ENCODE measurements at regions not wholly inside any gene's neighbourhood (a gene's known extent, or its start where the extent isn't known, plus 50 kb on each side); places are given as distances from the start of the nearest gene placed in this dataset.
A peak's percentile ranks its signal among the peaks of the same experiment; 100 is the strongest.
"Not testable (repeated sequence)": the region's sequence is repeated elsewhere in the genome, so short reads cannot be mapped to it uniquely, and the experiment has no call there.

DNA sequence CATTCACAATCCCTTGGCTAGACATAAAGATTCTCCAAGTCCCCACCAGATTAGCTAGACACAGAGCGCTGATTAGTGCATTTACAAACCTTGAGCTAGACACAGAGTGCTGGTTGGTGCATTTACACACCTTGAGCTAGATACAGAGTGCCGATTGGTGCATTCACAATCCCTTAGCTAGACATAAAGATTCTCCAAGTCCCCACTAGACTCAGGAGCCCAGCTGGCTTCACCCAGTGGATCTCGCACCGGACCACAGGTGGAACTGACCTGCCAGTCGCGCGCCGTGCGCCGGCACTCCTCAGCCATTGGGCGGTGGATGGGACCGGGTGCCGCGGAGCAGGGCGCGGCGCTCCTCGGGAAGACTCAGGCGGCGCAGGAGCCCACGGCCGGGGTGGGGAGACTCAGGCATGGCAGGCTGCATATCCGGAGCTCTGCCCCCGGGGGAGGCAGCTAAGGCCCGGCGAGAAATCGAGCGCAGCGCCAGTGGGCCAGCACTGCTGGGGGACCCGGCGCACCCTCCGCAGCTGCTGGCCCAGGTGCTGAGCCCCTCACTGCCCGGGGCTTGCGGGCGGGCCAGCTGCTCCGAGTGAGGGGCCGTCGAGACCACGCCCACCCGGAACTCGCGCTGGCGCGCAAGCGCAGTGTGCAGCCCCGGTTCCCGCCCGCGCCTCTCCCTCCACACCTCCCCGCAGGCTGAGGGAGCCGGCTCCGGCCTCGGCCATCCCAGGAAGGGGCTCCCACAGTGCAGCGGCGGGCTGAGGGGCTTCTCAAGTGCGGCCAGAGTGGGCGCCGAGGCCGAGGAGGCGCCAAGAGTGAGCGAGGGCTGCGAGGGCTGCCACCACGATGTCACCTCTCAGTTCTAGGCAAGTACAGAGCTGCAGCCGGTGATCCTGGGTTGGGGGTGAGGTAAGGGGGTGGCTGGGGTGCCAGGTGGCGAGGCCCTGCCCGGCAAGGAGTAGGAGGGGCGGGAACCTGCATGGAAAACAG is 773.7 kb upstream of the CITED2 start (continued):
- TF ChIP-seq, protein P1, sequence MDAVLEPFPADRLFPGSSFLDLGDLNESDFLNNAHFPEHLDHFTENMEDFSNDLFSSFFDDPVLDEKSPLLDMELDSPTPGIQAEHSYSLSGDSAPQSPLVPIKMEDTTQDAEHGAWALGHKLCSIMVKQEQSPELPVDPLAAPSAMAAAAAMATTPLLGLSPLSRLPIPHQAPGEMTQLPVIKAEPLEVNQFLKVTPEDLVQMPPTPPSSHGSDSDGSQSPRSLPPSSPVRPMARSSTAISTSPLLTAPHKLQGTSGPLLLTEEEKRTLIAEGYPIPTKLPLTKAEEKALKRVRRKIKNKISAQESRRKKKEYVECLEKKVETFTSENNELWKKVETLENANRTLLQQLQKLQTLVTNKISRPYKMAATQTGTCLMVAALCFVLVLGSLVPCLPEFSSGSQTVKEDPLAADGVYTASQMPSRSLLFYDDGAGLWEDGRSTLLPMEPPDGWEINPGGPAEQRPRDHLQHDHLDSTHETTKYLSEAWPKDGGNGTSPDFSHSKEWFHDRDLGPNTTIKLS (IDR thresholded peaks at IDR 0.05; ENCODE audit: borderline replicate concordance, low read depth), result 0 out of 2 replicates have a peak, but pooled peaks have one; percentile 43
- TF ChIP-seq YY1 (IDR thresholded peaks at IDR 0.05; ENCODE audit: borderline replicate concordance in 1 of 3, control insufficient read depth in 1 of 3, extremely low read depth in 1 of 3, insufficient read depth in 3 of 3, insufficient read length in 1 of 3, insufficient replicate concordance in 2 of 3, low read depth in 1 of 3, low read length in 2 of 3) (peak in 1 of 3 experiments; percentile 6), ZNF766 (CRISPR knock-in tag; conservative IDR thresholded peaks at IDR 0.05) (peak; percentile 35; the same call in 1 of the 2 replicates), POLR2G (IDR thresholded peaks at IDR 0.05; ENCODE audit: low read depth, low read length) (peak; percentile 90), HDAC1 (IDR thresholded peaks at IDR 0.05) (peak in 1 of 2 experiments; percentile 93; a peak in 2 of 4 replicates), TAF7 (tag; IDR thresholded peaks at IDR 0.05) (peak; percentile 42; the same call in 1 of the 2 replicates), TAF1 (IDR thresholded peaks at IDR 0.05; ENCODE audit: control insufficient read depth, extremely low read depth, insufficient read depth, low read length, severe bottlenecking) (peak; percentile 59), ATF1 (tag; IDR thresholded peaks at IDR 0.05) (peak; percentile 49), HNRNPL (IDR thresholded peaks at IDR 0.05; ENCODE audit: low read depth, low read length) (peak; percentile 44; the same call in 1 of the 2 replicates), SP1 (CRISPR knock-in tag; IDR thresholded peaks at IDR 0.05) (peak; percentile 57; the same call in 1 of the 2 replicates), ASH1L (IDR thresholded peaks at IDR 0.05; ENCODE audit: borderline replicate concordance, low read depth, partially characterized antibody) (peak; percentile 92), CBX3 (IDR thresholded peaks at IDR 0.05; ENCODE audit: borderline replicate concordance in 1 of 2, low read length in 2 of 2) (peak in 1 of 2 experiments; percentile 43; a peak in 1 of 3 replicates), GABPB1 (CRISPR knock-in tag; IDR thresholded peaks at IDR 0.05) (peak; percentile 72), SIN3A (IDR thresholded peaks at IDR 0.05; ENCODE audit: borderline replicate concordance in 2 of 2, control insufficient read depth in 1 of 2, low read depth in 2 of 2, low read length in 2 of 2) (peak; percentile 29 to 68; a peak in 3 of 4 replicates), CTBP1 (IDR thresholded peaks at IDR 0.05; ENCODE audit: borderline replicate concordance) (peak; percentile 74), L3MBTL2 (IDR thresholded peaks at IDR 0.05) (peak; percentile 88), ZBTB17 (CRISPR knock-in tag; IDR thresholded peaks at IDR 0.05) (peak; percentile 65; the same call in 1 of the 2 replicates)
- not testable (repeated sequence) for TF ChIP-seq ATF1 (CRISPR knock-in tag; IDR thresholded peaks at IDR 0.05)
- TF ChIP-seq, protein P2, sequence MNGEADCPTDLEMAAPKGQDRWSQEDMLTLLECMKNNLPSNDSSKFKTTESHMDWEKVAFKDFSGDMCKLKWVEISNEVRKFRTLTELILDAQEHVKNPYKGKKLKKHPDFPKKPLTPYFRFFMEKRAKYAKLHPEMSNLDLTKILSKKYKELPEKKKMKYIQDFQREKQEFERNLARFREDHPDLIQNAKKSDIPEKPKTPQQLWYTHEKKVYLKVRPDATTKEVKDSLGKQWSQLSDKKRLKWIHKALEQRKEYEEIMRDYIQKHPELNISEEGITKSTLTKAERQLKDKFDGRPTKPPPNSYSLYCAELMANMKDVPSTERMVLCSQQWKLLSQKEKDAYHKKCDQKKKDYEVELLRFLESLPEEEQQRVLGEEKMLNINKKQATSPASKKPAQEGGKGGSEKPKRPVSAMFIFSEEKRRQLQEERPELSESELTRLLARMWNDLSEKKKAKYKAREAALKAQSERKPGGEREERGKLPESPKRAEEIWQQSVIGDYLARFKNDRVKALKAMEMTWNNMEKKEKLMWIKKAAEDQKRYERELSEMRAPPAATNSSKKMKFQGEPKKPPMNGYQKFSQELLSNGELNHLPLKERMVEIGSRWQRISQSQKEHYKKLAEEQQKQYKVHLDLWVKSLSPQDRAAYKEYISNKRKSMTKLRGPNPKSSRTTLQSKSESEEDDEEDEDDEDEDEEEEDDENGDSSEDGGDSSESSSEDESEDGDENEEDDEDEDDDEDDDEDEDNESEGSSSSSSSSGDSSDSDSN (IDR thresholded peaks at IDR 0.05; ENCODE audit: borderline replicate concordance in 1 of 2, low read depth in 2 of 2, low read length in 2 of 2), result 0 out of 4 replicates have a peak, but pooled peaks of 1 of the 2 experiments have one; percentile 58
- TF ChIP-seq, protein P3, sequence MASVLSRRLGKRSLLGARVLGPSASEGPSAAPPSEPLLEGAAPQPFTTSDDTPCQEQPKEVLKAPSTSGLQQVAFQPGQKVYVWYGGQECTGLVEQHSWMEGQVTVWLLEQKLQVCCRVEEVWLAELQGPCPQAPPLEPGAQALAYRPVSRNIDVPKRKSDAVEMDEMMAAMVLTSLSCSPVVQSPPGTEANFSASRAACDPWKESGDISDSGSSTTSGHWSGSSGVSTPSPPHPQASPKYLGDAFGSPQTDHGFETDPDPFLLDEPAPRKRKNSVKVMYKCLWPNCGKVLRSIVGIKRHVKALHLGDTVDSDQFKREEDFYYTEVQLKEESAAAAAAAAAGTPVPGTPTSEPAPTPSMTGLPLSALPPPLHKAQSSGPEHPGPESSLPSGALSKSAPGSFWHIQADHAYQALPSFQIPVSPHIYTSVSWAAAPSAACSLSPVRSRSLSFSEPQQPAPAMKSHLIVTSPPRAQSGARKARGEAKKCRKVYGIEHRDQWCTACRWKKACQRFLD (CRISPR knock-in tag; IDR thresholded peaks at IDR 0.05), result peak; percentile 20; the same call in 1 of the 2 replicates

All from K562 (cell line).